Tibial nerve (tissue), 4 donors: ENCODE measurements at regions not wholly inside any gene's neighbourhood (a gene's known extent, or its start where the extent isn't known, plus 50 kb on each side); places are given as distances from the start of the nearest gene placed in this dataset.

Source experiments
- CTCF ChIP-seq, 5 experiments: fragments of 200-600 bp in 3 of 5; fragments of 450-650 bp in 2 of 5; sonication (generic) in 3 of 5; IDR thresholded peaks; one replicate each; pipeline ENCODE4 v1.5.1; 2016 to 2019; ENCODE audit warnings: antibody characterized with exemption in 5 of 5, mild to moderate bottlenecking in 3 of 5, moderate library complexity in 2 of 5
- EP300 ChIP-seq, 2 donors: sonication (generic); formaldehyde crosslinking; IDR thresholded peaks; one replicate each; pipeline ENCODE4 v1.6.1; 2017; ENCODE audit warnings: antibody characterized with exemption in 2 of 2, mild to moderate bottlenecking in 1 of 2
- POLR2A ChIP-seq, 2 donors: fragments of 450-650 bp; IDR thresholded peaks; one replicate each; pipeline ENCODE4 v1.6.1; 2017; ENCODE audit warnings: antibody characterized with exemption in 2 of 2, mild to moderate bottlenecking in 2 of 2, moderate library complexity in 2 of 2

GRCh38 chr4:15232366-15233263 lies 195.2 kb upstream of the C1QTNF7 start:
- no peak for TF ChIP-seq CTCF (IDR thresholded peaks at IDR 0.05)
- no peak for TF ChIP-seq POLR2A (IDR thresholded peaks at IDR 0.05)
- no peak for TF ChIP-seq EP300 (IDR thresholded peaks at IDR 0.05)
